ENCODE measurements at regions not wholly inside any gene's neighbourhood (a gene's known extent, or its start where the extent isn't known, plus 50 kb on each side); places are given as distances from the start of the nearest gene placed in this dataset.
"Not testable (repeated sequence)": the region's sequence is repeated elsewhere in the genome, so short reads cannot be mapped to it uniquely, and the experiment has no call there.

- ChIA-PET CTCF (no interaction called here), POLR2A (no interaction called here)
Observed at GRCh38 chr16:8088820-8089338, 501.4 kb downstream of the TMEM114 start.

- ChIA-PET CTCF (no interaction called here), POLR2A (no interaction called here)
Observed at GRCh38 chr16:8087597-8088289, 502.6 kb downstream of the TMEM114 start.

GRCh38 chr16:8087146-8087545, 503.2 kb downstream of the TMEM114 start:
- CTCF ChIA-PET, result no interaction called here
- POLR2A ChIA-PET, result no interaction called here

- CTCF ChIA-PET, result no interaction called here
Observed at GRCh38 chr16:8084882-8085281, 505.4 kb downstream of the TMEM114 start.

GRCh38 chr16:8084302-8084701, 506.0 kb downstream of the TMEM114 start:
- POLR2A ChIA-PET, result no interaction called here
- CTCF ChIA-PET, result no interaction called here

More at GRCh38 chr16:8084882-8085281, 505.4 kb downstream of the TMEM114 start:
- POLR2A ChIA-PET, result no interaction called here

- ChIA-PET CTCF (no interaction called here), POLR2A (no interaction called here)
Observed at GRCh38 chr16:8083560-8083959, 506.8 kb downstream of the TMEM114 start.

GRCh38 chr16:8080817-8081216, 509.5 kb downstream of the TMEM114 start:
- ChIA-PET CTCF (no interaction called here), POLR2A (no interaction called here)

- POLR2A ChIA-PET, result no interaction called here
- CTCF ChIA-PET, result no interaction called here
Observed at GRCh38 chr16:8075271-8075670, 515.0 kb downstream of the TMEM114 start.

GRCh38 chr16:8070506-8070905, 519.8 kb downstream of the TMEM114 start:
- ChIA-PET CTCF (no interaction called here), POLR2A (no interaction called here)

- CTCF ChIA-PET, POLR2A ChIA-PET: not testable (repeated sequence)
Observed at GRCh38 chr16:8068225-8068624, 522.1 kb downstream of the TMEM114 start.

GRCh38 chr16:8063159-8063558, 527.2 kb downstream of the TMEM114 start:
- POLR2A ChIA-PET, result no interaction called here
- CTCF ChIA-PET, result no interaction called here

- CTCF ChIA-PET, result no interaction called here
Observed at GRCh38 chr16:8062677-8063076, 527.6 kb downstream of the TMEM114 start.

GRCh38 chr16:8055761-8056160, 534.5 kb downstream of the TMEM114 start:
- POLR2A ChIA-PET, result no interaction called here
- CTCF ChIA-PET, result no interaction called here

More at GRCh38 chr16:8062677-8063076, 527.6 kb downstream of the TMEM114 start:
- POLR2A ChIA-PET, result no interaction called here

- CTCF ChIA-PET, result no interaction called here
- POLR2A ChIA-PET, result no interaction called here
Observed at GRCh38 chr16:8053437-8053836, 536.9 kb downstream of the TMEM114 start.

- ChIA-PET CTCF (no interaction called here), POLR2A (no interaction called here)
Observed at GRCh38 chr16:8048433-8048832, 541.9 kb downstream of the TMEM114 start.

GRCh38 chr16:8047736-8048135, 542.6 kb downstream of the TMEM114 start:
- ChIA-PET POLR2A (no interaction called here), CTCF (no interaction called here)

- CTCF ChIA-PET, result no interaction called here
Observed at GRCh38 chr16:8044796-8045195, 545.5 kb downstream of the TMEM114 start.

GRCh38 chr16:8032406-8032805, 557.9 kb downstream of the TMEM114 start:
- POLR2A ChIA-PET, result no interaction called here

More at GRCh38 chr16:8044796-8045195, 545.5 kb downstream of the TMEM114 start:
- POLR2A ChIA-PET, result no interaction called here

GRCh38 chr16:8030004-8030403, 560.3 kb downstream of the TMEM114 start:
- CTCF ChIA-PET, POLR2A ChIA-PET: not testable (repeated sequence)

More at GRCh38 chr16:8032406-8032805, 557.9 kb downstream of the TMEM114 start:
- CTCF ChIA-PET, result no interaction called here

GRCh38 chr16:8026450-8026849, 563.9 kb downstream of the TMEM114 start:
- CTCF ChIA-PET, result no interaction called here
- POLR2A ChIA-PET, result no interaction called here

GRCh38 chr16:8023326-8023725, 567.0 kb downstream of the TMEM114 start:
- POLR2A ChIA-PET, result no interaction called here
- CTCF ChIA-PET, result interaction anchor here (1.4 kb wide), 1 partner anchor 10 kb away, joined by 3 read pairs; no protein-coding TSS in a partner anchor
